ENCODE measurements at regions not wholly inside any gene's neighbourhood (a gene's known extent, or its start where the extent isn't known, plus 50 kb on each side); places are given as distances from the start of the nearest gene placed in this dataset.
"Not testable (repeated sequence)": the region's sequence is repeated elsewhere in the genome, so short reads cannot be mapped to it uniquely, and the experiment has no call there.

GRCh38 chr5:123992641-123993040 is 480.7 kb downstream of the CSNK1G3 start:
- no peak for DNase-seq

- no peak for DNase-seq
Observed at GRCh38 chr5:123987956-123988355, 476.0 kb downstream of the CSNK1G3 start.

GRCh38 chr5:123976379-123977033 is 464.5 kb downstream of the CSNK1G3 start:
- DNase-seq = no peak

GRCh38 chr5:123975521-123975920 is 463.5 kb downstream of the CSNK1G3 start:
- not testable (repeated sequence) for DNase-seq

GRCh38 chr5:123966781-123967180 is 454.8 kb downstream of the CSNK1G3 start:
- no peak for DNase-seq

- DNase-seq = no peak
Observed at GRCh38 chr5:123965626-123966025, 453.6 kb downstream of the CSNK1G3 start.

GRCh38 chr5:123964884-123965283 is 452.9 kb downstream of the CSNK1G3 start:
- no peak for DNase-seq

- no peak for DNase-seq
Observed at GRCh38 chr5:123960526-123960925, 448.5 kb downstream of the CSNK1G3 start.

- no peak for DNase-seq
Observed at GRCh38 chr5:123951582-123951977, 439.6 kb downstream of the CSNK1G3 start.

GRCh38 chr5:123950701-123951581 is 439.0 kb downstream of the CSNK1G3 start:
- DNase-seq = no peak

- no peak for DNase-seq
Observed at GRCh38 chr5:123949807-123950340, 437.9 kb downstream of the CSNK1G3 start.

- DNase-seq = no peak
Observed at GRCh38 chr5:123949043-123949804, 437.2 kb downstream of the CSNK1G3 start.

- no peak for DNase-seq
Observed at GRCh38 chr5:123947797-123948196, 435.8 kb downstream of the CSNK1G3 start.

GRCh38 chr5:123945548-123945947 is 433.6 kb downstream of the CSNK1G3 start:
- no peak for DNase-seq

- no peak for DNase-seq
Observed at GRCh38 chr5:123943151-123943550, 431.2 kb downstream of the CSNK1G3 start.

- DNase-seq = no peak
Observed at GRCh38 chr5:123940416-123940815, 428.4 kb downstream of the CSNK1G3 start.

GRCh38 chr5:123937230-123937629 is 425.3 kb downstream of the CSNK1G3 start:
- DNase-seq = peak; percentile 22

- no peak for DNase-seq
Observed at GRCh38 chr5:123936548-123936947, 424.6 kb downstream of the CSNK1G3 start.

- not testable (repeated sequence) for DNase-seq
Observed at GRCh38 chr5:123933812-123934211, 421.8 kb downstream of the CSNK1G3 start.

GRCh38 chr5:123929055-123929474 is 417.1 kb downstream of the CSNK1G3 start:
- DNase-seq = no peak

GRCh38 chr5:123928401-123928800 is 416.4 kb downstream of the CSNK1G3 start:
- DNase-seq = no peak

GRCh38 chr5:123921193-123921592 is 409.2 kb downstream of the CSNK1G3 start:
- no peak for DNase-seq

All from NCI-H526 treated with DMSO at 0.1 percent for 48 hours (cell line).